NCI-H2107 treated with DMSO at 0.1 percent for 48 hours (cell line): ENCODE measurements at regions not wholly inside any gene's neighbourhood (a gene's known extent, or its start where the extent isn't known, plus 50 kb on each side); places are given as distances from the start of the nearest gene placed in this dataset.
A peak's percentile ranks its signal among the peaks of the same experiment; 100 is the strongest.

Experiments used
- DNase-seq: peaks from one replicate; lab custom pipeline; 2025; ENCODE audit not compliant: unreplicated experiment; lab: John Stamatoyannopoulos, UW

DNA sequence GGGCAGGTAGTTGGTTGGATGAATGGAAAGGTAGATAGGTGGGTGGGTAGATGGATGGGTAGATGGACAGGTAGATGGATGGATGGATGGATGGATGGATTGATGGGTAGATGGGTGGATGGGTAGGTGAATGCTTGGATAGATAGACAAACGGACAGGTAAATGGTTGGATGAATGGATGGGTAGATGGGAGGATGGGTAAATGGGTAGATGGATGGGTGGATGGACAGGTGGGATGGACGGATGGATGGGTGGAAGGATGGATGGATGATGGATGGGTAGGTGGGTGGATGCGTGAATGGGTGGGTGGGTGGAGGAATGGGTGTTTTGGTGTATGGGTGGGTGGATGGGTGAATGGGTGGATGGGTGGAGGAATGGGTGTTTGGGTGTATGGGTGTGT, 50.1 kb upstream of the ASAP2 start:
- DNase-seq = no peak

DNA sequence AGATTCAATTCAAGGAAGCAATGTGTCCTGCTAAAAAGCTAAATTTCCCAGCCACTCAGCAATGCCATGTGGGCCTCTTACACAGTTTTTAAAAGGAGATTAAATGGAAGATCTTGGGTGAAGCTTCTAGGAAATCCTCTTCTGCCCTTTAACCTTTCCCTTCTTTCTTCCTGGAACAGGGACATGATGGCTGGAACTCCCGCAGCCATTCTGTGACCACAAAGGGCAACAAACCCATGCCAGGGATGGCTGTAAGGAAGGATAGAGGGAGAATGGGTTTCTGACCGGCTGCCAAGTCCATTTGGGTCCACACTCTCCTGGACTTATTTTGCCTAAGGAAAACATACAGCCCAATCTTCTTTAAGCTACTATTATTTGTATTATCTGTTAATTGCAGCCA, 52.6 kb upstream of the ASAP2 start:
- DNase-seq = no peak

DNA sequence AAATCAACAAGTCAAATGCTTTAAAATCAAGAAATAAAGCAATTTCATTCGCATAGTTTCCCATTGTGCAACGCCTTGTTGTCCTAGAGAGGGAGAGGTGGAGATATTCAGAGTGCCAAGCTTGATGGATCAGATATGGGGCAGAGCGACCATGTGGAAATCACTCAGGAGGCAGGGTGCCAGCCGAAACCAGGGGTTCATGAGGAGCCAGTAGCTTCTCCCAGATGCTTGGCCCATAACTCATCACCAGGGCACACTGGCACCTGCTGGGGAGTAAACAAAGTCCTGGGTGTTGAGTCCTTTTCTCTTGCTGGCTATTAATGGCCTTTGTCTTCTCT, 53.0 kb upstream of the ASAP2 start:
- DNase-seq = no peak

DNA sequence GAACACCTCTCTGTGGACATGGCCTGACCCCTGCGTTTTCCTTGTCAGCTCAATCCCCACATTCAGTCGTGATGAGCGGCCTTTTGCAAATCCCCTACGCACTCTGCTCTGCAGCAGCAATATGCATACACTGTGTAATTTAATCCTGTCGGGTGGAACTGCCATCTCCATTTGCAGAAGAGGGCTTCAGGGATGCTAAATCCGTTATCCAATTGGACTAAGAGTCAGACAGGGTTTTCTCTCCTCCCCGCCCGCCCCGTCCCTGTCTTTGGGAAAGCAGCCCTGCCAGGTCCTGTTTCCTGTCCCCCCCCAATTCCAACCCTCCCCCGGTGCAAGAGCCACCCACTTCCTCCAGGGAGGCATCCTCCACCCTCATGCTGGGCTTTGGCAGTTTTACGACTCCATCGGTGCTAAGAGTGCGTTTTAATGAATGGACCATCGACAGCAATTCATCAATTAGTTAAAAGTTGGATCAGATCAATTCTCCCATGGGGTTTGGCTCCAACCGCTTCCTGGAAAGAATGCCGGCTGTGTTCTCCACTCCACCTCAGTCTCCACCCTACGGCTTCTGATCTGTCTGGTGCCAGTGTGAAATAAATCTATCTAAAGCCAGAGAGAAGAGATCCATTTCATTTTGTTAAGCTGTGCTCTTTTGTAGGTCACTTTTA, 53.5 kb upstream of the ASAP2 start:
- DNase-seq = peak; percentile 17

DNA sequence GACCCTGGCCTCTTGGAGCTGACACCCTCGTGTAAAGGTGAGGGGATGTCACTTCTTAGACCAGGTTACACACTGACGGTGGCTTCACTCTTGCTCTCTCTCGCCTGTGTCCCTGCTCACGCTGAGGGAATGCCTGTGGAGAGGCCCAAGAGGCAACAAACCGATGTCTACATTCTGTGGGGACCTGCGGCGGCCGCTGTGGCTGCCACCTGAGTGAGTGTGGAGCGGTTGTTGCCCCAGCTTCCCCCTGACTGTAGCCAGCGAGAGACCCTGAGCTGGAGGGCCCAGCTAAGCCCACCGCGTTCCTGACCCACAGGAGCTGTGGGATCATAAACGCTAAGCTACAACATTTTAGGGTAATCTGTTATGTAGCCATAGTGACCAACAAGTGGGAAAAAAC, 55.7 kb upstream of the ASAP2 start:
- DNase-seq = no peak

DNA sequence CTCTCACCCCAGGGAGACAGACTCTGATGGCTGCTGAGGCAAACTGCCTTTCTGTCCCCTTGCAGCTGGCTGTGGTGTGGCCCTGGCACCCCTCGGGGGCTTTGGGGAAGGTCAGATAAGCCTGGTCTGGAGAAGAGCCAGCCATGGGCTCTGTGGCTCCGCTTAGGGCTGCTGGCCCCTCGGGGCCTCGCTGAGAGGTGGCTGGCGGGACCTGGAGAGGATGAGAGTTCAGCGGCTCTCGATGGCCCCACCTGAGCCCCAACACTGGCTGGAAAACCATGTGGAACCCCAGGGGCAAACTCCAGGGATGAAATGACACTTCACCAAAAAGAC, 56.1 kb upstream of the ASAP2 start:
- no peak for DNase-seq

DNA sequence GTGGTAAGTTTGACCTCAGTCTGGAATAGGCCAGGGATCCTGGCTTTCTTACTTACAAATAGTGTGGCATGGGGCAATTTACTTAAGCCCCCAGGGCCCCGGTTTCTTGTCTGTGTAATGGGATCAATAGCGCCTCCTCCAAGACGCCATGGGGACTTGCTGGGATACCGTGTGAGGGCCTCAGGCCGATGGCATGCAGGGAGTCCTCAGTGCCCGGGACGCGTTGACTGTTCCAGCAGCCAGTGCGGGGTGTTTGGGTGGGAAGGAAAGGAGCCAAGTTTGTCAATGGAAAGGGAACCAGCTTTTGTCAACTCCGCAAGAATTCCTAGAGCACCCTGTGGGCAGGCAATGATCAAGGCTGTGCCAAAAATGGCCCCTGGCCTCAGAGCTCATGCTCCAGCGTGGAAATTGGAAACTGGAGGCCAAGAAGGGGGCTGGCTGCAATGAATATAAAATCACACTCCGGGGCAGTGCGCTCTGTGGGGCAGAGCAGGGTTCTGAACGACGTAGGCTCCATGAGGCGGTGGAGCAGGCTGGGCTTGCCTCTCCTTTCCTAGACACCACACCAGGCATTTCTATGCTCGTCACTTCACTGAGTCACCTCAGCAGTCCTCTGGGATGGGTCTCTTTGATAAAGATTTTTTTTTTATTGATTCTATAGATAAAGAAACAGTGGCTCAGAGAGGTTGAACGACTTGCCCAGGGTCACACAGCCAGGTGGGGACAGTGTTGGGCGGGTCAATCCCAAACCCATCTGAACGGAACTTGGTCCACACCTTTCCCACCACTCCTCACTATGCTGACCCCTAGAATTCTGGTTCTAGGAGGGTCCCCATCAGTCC, 56.7 kb upstream of the ASAP2 start:
- no peak for DNase-seq

DNA sequence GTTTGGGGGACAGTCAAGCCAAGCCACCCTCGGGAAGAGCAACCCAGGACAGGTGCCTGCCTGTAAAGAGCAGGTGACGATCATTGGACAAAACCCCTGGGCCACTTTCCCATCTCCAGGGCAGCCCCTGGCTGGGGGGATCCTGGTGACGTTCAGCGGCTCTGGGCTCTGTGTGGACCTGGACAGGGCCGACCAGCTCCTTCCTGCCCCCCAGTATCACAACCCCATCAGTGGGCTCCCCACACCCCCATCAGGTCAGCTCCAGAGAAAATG, 57.3 kb upstream of the ASAP2 start:
- no peak for DNase-seq

DNA sequence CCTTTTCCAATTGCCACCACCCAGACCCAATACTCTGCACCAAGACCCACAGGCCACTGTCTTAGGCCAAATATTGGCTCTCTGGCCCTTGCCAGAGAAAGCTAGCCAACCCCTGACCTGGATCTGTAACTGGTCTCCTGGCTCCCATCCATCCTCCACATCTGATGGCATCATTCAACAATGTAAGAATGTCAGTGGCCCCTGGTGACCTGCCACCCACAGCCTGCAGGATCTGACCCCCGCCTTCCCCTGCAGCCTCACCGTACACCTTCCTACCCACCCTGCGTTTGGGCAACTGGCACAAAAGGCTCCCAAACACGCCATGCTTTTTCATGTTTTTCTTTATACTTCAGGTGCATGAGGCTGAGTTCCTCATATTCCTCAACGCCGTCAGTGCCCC, 60.0 kb upstream of the ASAP2 start:
- no peak for DNase-seq

DNA sequence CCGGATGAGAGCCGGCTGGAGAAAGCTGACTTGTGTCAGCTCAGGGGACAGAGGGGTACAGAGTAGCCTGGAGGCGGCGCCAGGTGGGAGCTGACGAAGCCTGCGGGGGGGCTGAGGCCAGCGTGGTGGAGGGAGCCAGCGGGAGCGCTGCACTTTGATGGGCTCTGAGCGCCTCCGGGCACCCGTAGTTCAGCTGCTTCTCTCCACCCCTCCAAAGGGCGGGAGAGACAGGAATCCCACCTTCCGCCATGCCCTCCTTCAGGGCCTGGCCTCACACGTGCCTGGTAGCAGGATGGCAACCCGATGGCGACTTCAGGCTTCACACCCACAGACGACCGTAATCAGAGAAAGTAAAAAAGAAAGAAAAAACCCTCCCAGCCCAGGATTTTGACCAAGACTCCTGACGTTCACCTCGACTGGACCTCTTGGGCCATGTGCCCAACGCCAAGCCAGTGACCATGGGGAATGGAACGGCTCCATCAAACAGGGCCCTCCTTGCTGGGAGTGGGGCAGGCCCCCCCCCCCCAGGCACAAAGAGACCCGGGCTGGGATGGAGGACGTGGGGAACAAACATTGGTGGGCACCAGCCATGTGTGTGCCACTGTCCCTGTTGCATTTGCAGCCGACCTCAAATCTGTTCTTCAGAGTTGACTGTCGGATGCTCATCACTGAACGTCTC, 60.7 kb upstream of the ASAP2 start:
- no peak for DNase-seq

DNA sequence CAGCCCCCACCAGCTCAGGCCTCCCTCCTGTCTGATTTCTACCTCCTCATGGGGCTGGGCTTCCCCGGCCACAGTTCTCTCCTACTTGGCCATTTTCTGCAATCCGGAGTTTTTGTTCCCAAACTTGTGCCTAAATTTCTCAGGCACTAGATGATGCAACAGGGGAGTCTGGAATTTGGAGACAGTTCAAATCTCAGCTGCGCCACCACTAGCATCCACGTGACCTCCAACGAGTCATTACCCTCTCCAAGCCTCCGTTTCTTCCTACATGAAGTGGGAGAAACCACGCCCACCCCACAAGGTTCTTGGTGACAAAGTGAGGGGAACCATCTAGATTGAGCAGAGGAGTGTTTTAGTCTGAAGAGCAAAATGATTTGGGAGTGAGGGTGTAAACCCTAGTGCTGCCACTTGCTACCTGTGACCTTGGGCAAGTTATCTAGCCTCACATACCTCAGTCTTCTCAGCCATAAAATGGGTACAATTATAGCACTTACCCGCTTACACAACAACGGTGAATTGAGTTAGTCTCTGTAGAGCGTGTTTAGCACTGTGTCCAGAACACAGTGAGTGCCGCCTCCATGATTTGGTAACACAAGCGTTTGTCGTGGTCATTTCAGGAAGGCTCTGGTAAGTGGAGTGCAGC, 61.4 kb upstream of the ASAP2 start:
- no peak for DNase-seq

DNA sequence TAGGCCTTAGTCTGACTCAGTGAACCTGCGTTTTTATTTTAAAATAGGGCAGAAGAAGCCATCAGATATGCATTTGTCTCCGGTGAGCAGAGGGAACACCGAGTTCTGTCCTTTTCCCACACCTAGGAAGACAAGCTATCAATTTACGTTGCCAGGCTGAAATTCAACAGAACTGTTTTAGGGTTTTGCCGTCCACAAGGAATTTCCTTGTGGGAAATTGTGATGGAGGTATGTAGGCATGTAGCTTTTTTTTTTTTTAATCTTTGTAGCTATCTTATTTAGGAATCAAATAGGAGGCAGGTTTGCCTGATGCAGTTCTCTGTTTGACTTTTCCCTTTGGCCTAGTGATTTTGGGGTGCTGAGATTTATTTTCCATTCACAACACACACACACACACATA, 62.0 kb upstream of the ASAP2 start:
- no peak for DNase-seq

DNA sequence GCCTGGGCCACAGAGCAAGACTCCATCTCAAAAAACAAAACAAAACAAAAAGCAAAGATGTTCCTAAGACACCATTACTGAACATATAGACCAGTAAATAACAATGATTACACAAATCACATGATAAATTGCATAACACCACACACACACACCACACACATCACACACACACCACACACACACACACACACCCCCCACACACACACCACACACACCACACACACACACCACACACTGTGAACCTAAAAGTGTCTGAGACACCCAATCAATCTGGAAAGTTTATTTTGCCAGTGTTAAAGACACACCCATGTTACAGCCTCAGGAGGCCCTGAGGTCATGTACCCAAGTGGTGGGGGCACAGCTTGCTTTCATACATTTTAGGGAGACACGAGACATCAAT, 62.6 kb upstream of the ASAP2 start:
- no peak for DNase-seq

DNA sequence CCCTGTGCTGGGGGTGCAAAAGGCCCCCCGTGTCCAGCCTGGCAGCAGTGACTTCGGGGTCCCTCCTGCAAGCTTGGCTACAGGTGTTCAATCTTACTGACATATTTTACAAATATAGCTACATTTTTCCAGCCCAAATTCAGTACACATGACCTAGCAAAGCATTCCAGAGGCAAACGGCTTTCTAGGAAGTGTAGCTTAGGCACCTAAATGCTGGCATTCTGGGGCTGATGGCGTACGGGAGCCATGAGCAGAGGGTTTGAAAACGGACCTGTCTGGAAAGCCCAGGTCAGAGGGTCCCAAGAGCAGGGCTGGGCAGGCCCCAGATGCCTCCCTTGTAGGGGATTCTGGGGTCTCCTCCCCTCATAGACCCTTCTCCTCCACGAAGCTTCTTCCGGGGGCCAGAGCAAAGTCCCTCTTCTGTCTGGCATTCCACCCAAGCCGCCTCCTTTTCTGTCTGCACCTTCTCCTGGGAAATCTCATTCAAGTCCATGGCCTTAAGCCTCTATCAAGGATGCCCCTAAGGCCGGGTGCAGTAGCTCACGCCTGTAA, 63.3 kb upstream of the ASAP2 start:
- no peak for DNase-seq

DNA sequence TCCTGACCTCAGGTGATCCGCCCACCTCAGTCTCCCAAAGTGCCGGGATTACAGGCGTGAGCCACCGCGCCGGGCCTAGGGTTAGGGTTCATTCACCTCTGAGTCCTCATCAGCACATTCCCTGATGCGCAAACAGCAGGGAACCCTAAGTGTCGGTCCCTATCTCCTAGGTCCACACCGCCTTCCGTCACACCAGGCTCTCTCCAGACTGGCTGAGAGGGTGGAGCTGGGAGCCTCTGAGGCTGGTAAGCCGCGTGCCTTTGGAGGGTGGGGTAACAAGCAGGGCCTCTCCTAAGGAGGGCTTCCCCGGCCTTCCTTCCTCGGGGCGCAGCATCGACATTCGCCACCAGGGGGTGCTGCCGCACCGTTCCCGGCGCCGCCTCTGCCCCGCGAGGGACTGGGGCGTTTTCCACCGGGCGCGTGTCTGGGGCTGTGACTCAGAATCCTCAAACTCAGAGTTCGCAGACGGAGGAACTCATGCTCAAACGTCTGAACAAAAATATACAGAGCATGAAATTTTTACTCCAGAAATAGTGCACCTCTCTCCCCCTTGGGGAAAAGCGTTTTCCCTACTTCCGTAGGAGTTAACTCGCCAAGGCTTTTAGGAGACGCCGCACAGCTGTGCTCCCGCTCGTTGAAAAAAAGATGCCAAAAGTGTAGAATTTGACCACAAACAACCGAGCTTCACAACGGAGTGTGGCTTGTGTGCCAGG, 63.9 kb upstream of the ASAP2 start:
- DNase-seq = peak; percentile 38

DNA sequence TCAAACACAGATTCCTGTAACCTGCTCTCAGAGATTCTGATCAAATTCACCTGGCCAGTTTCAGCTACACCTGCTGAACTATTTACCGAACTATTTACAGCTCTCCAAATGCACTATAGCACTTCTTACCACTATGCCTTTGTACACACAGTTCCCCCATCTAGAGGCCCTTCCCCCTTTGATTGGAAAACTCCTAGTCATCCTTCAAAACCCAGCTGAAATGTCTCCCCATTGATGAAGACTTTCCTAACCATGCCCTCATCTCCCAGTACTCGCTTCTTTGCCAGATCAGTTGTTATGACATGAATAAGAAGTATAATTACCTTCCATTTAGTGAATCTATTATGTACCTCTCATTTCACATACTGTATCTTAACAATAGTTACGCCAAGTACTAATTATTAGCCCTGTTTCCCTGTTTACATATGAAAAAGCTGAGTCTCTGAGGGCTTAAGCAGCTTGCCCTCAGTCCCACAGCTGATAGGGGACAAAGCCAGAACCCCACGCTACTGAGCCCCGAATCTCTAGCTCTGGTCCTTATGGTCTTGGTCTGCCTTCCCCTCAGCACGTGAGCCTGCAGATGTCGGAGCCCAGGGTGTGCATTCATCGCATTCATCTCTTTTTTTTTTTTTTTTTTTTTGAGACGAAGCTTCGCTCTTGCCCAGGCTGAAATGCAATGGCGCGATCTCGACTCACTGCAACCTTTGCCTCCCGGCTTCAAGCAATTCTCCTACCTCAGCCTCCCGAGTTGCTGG, 64.7 kb upstream of the ASAP2 start:
- no peak for DNase-seq

DNA sequence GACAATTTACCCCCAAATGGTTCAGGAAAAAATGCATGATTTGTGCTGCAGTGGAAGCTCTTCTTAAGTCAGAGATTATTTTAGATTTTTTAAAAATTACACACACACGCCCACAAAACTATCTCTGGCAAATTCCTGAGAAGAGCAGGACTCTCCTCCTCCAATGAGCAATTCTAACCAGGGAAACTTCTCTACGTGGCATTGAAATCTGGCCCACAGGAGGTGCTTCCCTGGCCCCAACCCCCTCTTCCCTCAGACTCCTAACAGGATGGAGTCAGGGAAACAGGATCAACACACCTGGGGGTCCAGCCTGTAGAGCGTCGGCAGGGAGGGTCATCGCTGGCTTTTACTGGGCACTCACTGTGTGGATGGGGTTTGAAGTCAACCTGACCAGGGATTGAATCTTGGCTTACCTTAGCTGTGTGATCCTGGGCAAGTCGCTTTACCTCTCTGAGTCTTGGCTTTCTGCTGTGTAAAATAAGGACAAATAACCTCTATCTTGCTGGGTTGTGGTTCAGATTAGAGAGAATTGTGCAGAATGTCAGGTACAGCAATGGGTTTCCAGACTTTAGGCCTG, 65.4 kb upstream of the ASAP2 start:
- no peak for DNase-seq

DNA sequence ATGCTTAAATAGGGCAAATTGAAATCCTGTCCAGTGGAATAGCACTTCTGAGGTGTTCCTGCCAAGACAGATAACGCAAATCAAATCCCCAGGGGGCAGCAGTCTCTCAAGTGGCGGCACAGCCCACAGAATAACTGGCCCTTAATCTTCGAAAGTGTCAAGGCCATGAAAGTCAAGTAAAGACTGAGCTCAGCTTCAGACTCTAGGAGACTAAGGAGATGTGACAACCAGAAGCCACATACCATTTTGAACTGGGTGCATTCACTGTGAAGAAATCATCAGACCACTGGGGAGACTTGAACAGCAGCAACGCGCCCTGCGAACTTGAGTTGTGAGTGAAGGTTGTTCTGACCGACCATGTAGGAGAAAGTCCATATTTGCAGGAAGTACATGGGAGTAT, 66.0 kb upstream of the ASAP2 start:
- no peak for DNase-seq

DNA sequence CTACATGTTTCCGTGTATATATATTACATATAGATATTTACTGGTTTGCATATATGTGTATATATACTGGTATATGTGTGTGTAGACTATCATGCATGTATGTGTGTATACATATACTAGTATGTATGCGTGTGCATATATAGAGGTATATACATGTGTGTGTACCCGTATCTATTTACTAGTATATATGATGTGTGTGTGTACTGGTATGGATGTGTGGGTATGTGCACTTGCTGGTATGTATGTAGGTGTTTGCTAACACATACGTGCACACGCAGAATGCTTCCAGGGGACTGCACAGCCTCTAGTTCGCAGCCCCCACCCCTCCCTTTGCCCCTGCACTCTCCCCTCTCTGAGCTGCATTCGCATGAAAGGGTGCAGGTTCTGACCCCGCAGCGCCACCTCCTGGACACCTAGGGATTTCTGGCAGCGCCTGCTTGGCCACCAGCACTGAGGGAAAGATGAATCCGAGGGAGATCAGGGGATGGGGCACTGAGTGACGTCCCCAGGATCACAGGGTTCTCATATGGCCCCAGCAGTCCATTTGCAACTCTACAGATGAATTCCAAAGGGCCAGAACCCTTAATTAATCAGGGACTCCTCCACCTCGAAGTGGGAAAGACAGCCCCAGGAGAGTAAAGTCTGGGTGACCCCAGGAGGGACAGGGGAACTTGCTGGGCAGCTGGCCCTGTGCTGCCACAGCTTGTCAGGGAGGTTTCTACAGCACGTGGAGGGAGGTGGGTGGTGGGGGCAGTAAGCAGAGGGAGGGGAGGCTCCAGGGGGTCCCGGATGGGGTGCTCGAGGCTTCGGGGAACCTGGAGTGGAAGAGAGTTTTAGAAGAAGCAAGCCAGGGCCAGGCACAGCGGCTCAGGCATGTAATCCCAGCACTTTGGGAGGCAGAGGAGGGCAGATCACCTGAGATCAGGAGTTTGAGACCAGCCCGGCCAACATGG, 66.8 kb upstream of the ASAP2 start:
- peak; percentile 34 for DNase-seq
